ENCODE measurements at regions not wholly inside any gene's neighbourhood (a gene's known extent, or its start where the extent isn't known, plus 50 kb on each side); places are given as distances from the start of the nearest gene placed in this dataset.
"Not testable (repeated sequence)": the region's sequence is repeated elsewhere in the genome, so short reads cannot be mapped to it uniquely, and the experiment has no call there.

GRCh38 chr7:34567906-34568305, 90.1 kb upstream of the NPSR1 start:
- no peak for TF ChIP-seq CTCF (IDR thresholded peaks at IDR 0.05; ENCODE audit: borderline replicate concordance)
- intact Hi-C loops (cut with micrococcal nuclease): no loop called here
- Histone ChIP-seq H3K27ac (replicated peaks) (no peak overlapping the region), H3K27me3 (ENCODE audit: low read depth) (no peaks in the 10 kb centered on the region), H3K36me3 (no peaks in the 10 kb centered on the region), H3K9me3 (replicated peaks) (no peaks in the 10 kb centered on the region), H3K4me3 (no peak overlapping the region), H3K4me1 (no peaks in the 10 kb centered on the region)
- DNase-seq: no peak

- no peak for TF ChIP-seq CTCF (IDR thresholded peaks at IDR 0.05; ENCODE audit: borderline replicate concordance)
- H3K4me1 ChIP-seq: no peaks in the 10 kb centered on the region
- H3K36me3 ChIP-seq: no peaks in the 10 kb centered on the region
- H3K4me3 ChIP-seq: no peak overlapping the region
- no peak overlapping the region for H3K27ac ChIP-seq (replicated peaks)
- intact Hi-C loops (cut with micrococcal nuclease): no loop called here
- no peak for DNase-seq
- H3K27me3 ChIP-seq (ENCODE audit: low read depth): no peaks in the 10 kb centered on the region
- H3K9me3 ChIP-seq (replicated peaks): no peaks in the 10 kb centered on the region
These were observed 87.9 kb upstream of the NPSR1 start for GRCh38 chr7:34569975-34570699.

- TF ChIP-seq CTCF (IDR thresholded peaks at IDR 0.05; ENCODE audit: borderline replicate concordance): no peak
- no peaks in the 10 kb centered on the region for H3K36me3 ChIP-seq
- no peak overlapping the region for H3K27ac ChIP-seq (replicated peaks)
- peaks cover 5% of the 10 kb centered on the region for H3K9me3 ChIP-seq (replicated peaks)
- no peaks in the 10 kb centered on the region for H3K27me3 ChIP-seq (ENCODE audit: low read depth)
- no peak for DNase-seq
- no peak overlapping the region for H3K4me3 ChIP-seq
- H3K4me1 ChIP-seq: no peaks in the 10 kb centered on the region
- intact Hi-C loops (cut with micrococcal nuclease): no loop called here
These were observed 83.0 kb upstream of the NPSR1 start for GRCh38 chr7:34575006-34575405.

- H3K4me3 ChIP-seq; DNase-seq; H3K27ac ChIP-seq (replicated peaks); H3K36me3 ChIP-seq; H3K27me3 ChIP-seq (ENCODE audit: low read depth); H3K9me3 ChIP-seq (replicated peaks); H3K4me1 ChIP-seq; intact Hi-C loops (cut with micrococcal nuclease): not testable (repeated sequence)
These were observed 80.1 kb upstream of the NPSR1 start for GRCh38 chr7:34577934-34578333.

GRCh38 chr7:34581698-34582097, 76.3 kb upstream of the NPSR1 start:
- not testable (repeated sequence) for H3K27ac ChIP-seq (replicated peaks); H3K36me3 ChIP-seq

GRCh38 chr7:34584526-34584925, 73.5 kb upstream of the NPSR1 start:
- Histone ChIP-seq H3K9me3 (replicated peaks) (peaks cover 9% of the 10 kb centered on the region), H3K27ac (replicated peaks) (no peak overlapping the region), H3K36me3 (no peaks in the 10 kb centered on the region), H3K4me3 (no peak overlapping the region), H3K27me3 (ENCODE audit: low read depth) (no peaks in the 10 kb centered on the region), H3K4me1 (no peaks in the 10 kb centered on the region)
- DNase-seq: no peak
- TF ChIP-seq CTCF (IDR thresholded peaks at IDR 0.05; ENCODE audit: borderline replicate concordance): no peak
- intact Hi-C loops (cut with micrococcal nuclease): no loop called here

More at GRCh38 chr7:34581698-34582097, 76.3 kb upstream of the NPSR1 start:
- intact Hi-C loops (cut with micrococcal nuclease); DNase-seq; H3K4me1 ChIP-seq; H3K4me3 ChIP-seq; H3K27me3 ChIP-seq (ENCODE audit: low read depth): not testable (repeated sequence)
- peaks cover 11% of the 10 kb centered on the region for H3K9me3 ChIP-seq (replicated peaks)
